SK-N-SH (cell line): ENCODE measurements at regions not wholly inside any gene's neighbourhood (a gene's known extent, or its start where the extent isn't known, plus 50 kb on each side); places are given as distances from the start of the nearest gene placed in this dataset.

ENCODE experiments used
- CTCF ChIA-PET: fragments of 300-600, 350-600 bp; formaldehyde crosslinking; extraction: SDS; loops from one replicate; lab custom pipeline; 2021; lab: Yijun Ruan, JAX
- POLR2A ChIA-PET: fragments of 350-600 bp; sonication (Branson Sonifier 250); formaldehyde crosslinking; extraction: SDS; loops from one replicate; lab custom pipeline; 2020; ENCODE audit warnings: antibody characterized with exemption, inconsistent platforms; lab: Yijun Ruan, JAX
- DNase-seq: peaks from one replicate; pipeline ENCODE4 v3.0.0; 2012
- H2AFZ ChIP-seq: fragments of 200-600 bp; sonication (generic); 2 replicates; pipeline ENCODE4 v1.8.1; 2016; ENCODE audit warnings: antibody characterized with exemption, mild to moderate bottlenecking, low read depth
- H3F3A ChIP-seq: fragments of 200-600 bp; sonication (generic); replicated peaks from 2 replicates; pipeline ENCODE3; 2016; ENCODE audit warnings: antibody characterized with exemption, mild to moderate bottlenecking; ENCODE audit not compliant: insufficient read depth
- H3K27ac ChIP-seq, 2 experiments: fragments of 200-500 bp in 1 of 2; fragments of 200-600 bp in 1 of 2; sonication (Bioruptor generic) in 1 of 2; sonication (generic), shearing (Covaris generic) in 1 of 2; 2 replicates each; pipeline versions ENCODE4 v1.5.1 to v1.6.1; 2014 to 2016; ENCODE audit warnings: low read depth in 2 of 2, inconsistent platforms in 1 of 2, low read length in 1 of 2, mild to moderate bottlenecking in 1 of 2, mixed read lengths in 1 of 2
- H3K27me3 ChIP-seq: fragments of 200-600 bp; sonication (generic), shearing (Covaris generic); 2 replicates; pipeline ENCODE4 v1.6.1; 2016; ENCODE audit warnings: mixed run types; ENCODE audit not compliant: insufficient read depth
- H3K36me3 ChIP-seq, 2 experiments: fragments of 200-500 bp in 1 of 2; fragments of 200-600 bp in 1 of 2; sonication (Bioruptor generic) in 1 of 2; sonication (generic) in 1 of 2; replicated peaks in 1 of 2; 2 replicates each; pipeline versions ENCODE3 to v1.5.1; 2014 to 2016; ENCODE audit warnings: low read length in 1 of 2, mild to moderate bottlenecking in 1 of 2; ENCODE audit not compliant: insufficient read depth in 2 of 2, control insufficient read depth in 1 of 2
- H3K4me1 ChIP-seq, 2 experiments: fragments of 200-500 bp in 1 of 2; fragments of 200-600 bp in 1 of 2; sonication (Bioruptor generic) in 1 of 2; sonication (generic), shearing (Covaris generic) in 1 of 2; 2 replicates each; pipeline versions ENCODE4 v1.5.1 to v1.6.1; 2014 to 2016; ENCODE audit warnings: low read depth in 1 of 2, low read length in 1 of 2, mixed run types in 1 of 2; ENCODE audit not compliant: insufficient read depth in 2 of 2, control insufficient read depth in 1 of 2
- H3K4me2 ChIP-seq: fragments of 200-600 bp; sonication (generic), shearing (Covaris generic); 2 replicates; pipeline ENCODE4 v1.6.1; 2017; ENCODE audit warnings: mixed run types
- H3K4me3 ChIP-seq, 2 experiments: fragments of 200-500 bp in 1 of 2; fragments of 200-600 bp in 1 of 2; sonication (Bioruptor generic) in 1 of 2; sonication (generic), shearing (Covaris generic) in 1 of 2; 2 replicates each; pipeline versions ENCODE4 v1.5.1 to v1.8.1; 2014 to 2016; ENCODE audit warnings: low read depth in 2 of 2, inconsistent platforms in 1 of 2, low read length in 1 of 2, mild to moderate bottlenecking in 1 of 2, mixed read lengths in 1 of 2, moderate library complexity in 1 of 2
- H3K79me2 ChIP-seq: fragments of 200-600 bp; sonication (generic); 2 replicates; pipeline ENCODE4 v1.8.1; 2017; ENCODE audit warnings: mild to moderate bottlenecking; ENCODE audit not compliant: insufficient read depth
- H3K9ac ChIP-seq: fragments of 200-600 bp; sonication (generic); 2 replicates; pipeline ENCODE4 v1.6.1; 2017; ENCODE audit warnings: mixed run types
- H3K9me2 ChIP-seq: fragments of 200-600 bp; sonication (generic); 2 replicates; pipeline ENCODE4 v1.6.1; 2017; ENCODE audit warnings: mixed run types
- H3K9me3 ChIP-seq: fragments of 200-600 bp; sonication (generic); 2 replicates; pipeline ENCODE4 v1.6.1; 2017; ENCODE audit warnings: mixed run types, mild to moderate bottlenecking, moderate library complexity
- H4K20me1 ChIP-seq: fragments of 200-600 bp; sonication (generic); 2 replicates; pipeline ENCODE4 v1.6.1; 2017; ENCODE audit warnings: mild to moderate bottlenecking, mixed run types; ENCODE audit not compliant: insufficient read depth
- EP300 ChIP-seq, 2 experiments: IDR thresholded peaks; 2 replicates each; pipeline versions ENCODE4 v1.4.0 to v1.6.1; 2012; ENCODE audit warnings: borderline replicate concordance in 1 of 2, low read depth in 1 of 2, low read length in 1 of 2
- EZH2phosphoT487 ChIP-seq: fragments of 200-600 bp; sonication (generic); IDR thresholded peaks from 2 replicates; pipeline ENCODE4 v1.6.1; 2017; ENCODE audit warnings: low read depth, mixed run types, mild to moderate bottlenecking, antibody characterized with exemption, moderate library complexity, borderline replicate concordance
- FOXM1 ChIP-seq: IDR thresholded peaks from 2 replicates; pipeline ENCODE4 v1.4.0; 2012; ENCODE audit warnings: low read depth, mild to moderate bottlenecking
- GABPA ChIP-seq: IDR thresholded peaks from 2 replicates; pipeline ENCODE4 v1.4.0; 2012; ENCODE audit warnings: low read depth, mild to moderate bottlenecking
- MXI1 ChIP-seq: IDR thresholded peaks from 2 replicates; pipeline ENCODE4 v1.6.1; 2012; ENCODE audit warnings: mild to moderate bottlenecking, low read depth, low read length, improper control_type of control experiment
- NFIC ChIP-seq: IDR thresholded peaks from 2 replicates; pipeline ENCODE4 v1.4.0; 2012; ENCODE audit warnings: borderline replicate concordance
- NRF1 ChIP-seq: IDR thresholded peaks from 2 replicates; pipeline ENCODE4 v1.6.1; 2012; ENCODE audit warnings: low read depth, mild to moderate bottlenecking, low read length
- POLR2AphosphoS5 ChIP-seq: IDR thresholded peaks from 2 replicates; pipeline ENCODE4 v1.6.1; 2012; ENCODE audit warnings: low read depth, low read length
- SMC3 ChIP-seq: IDR thresholded peaks from 2 replicates; pipeline ENCODE4 v1.6.1; 2012; ENCODE audit warnings: low read depth, low read length, improper control_type of control experiment
- USF1 ChIP-seq: IDR thresholded peaks from 2 replicates; pipeline ENCODE4 v1.4.0; 2012; ENCODE audit warnings: low read depth, borderline replicate concordance
- USF2 ChIP-seq: fragments of 150-350 bp; IDR thresholded peaks from 2 replicates; pipeline ENCODE4 v1.6.1; 2017; ENCODE audit warnings: antibody characterized with exemption, low read length, low read depth, borderline replicate concordance
- ZBTB33 ChIP-seq: IDR thresholded peaks from 2 replicates; pipeline ENCODE4 v1.4.0; 2012; ENCODE audit warnings: low read depth, borderline replicate concordance
- WGBS: methylation state at CpG from one replicate; pipeline ENCODE4 v1.1.6; 2017; ENCODE audit warnings: low lambda C conversion rate; 5-methylcytosine and 5-hydroxymethylcytosine counted together
- TF ChIP-seq, protein P1 (sequence below): IDR thresholded peaks from 2 replicates; pipeline ENCODE4; 2012
- TF ChIP-seq, protein P2 (sequence below): IDR thresholded peaks from 2 replicates; pipeline ENCODE4 v1.6.1; 2012; ENCODE audit warnings: mild to moderate bottlenecking, low read depth, low read length, moderate library complexity
- TF ChIP-seq, protein P3 (sequence below): fragments of 150-350 bp; IDR thresholded peaks from 2 replicates; pipeline ENCODE4 v1.6.1; 2016; ENCODE audit warnings: mild to moderate bottlenecking, low read depth, low read length
- TF ChIP-seq, protein P4 (sequence below): IDR thresholded peaks from 2 replicates; pipeline ENCODE4 v1.4.0; 2012; ENCODE audit warnings: low read depth

DNA sequence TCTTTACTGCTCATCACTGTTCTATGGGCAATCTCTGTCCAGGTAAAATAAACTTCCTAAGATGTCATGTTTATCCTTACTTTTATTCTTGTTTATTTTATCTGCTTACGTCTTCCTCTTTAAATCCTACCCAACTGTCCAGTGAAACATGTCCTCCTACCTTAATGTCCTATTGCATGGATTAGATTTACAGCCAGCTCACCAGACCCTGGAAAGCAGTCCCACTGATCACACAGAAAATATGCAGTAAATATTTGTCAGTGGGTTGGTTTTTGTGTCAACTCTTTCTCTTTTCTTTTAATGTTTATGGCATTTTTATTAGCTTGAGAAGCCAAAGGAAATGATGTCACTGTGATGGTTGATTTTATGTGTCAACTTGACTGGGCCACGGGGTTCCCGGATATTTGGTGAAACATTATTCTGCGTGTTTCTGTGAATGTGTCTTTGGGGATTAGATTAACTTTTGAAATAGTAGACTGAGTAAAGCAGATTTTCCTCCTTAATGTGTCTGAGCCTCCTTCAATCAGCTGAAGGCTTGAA, 258.3 kb downstream of the SRGAP2C start:
- Histone ChIP-seq H3K4me1 (no peaks in the 10 kb centered on the region), H3F3A (no peaks in the 10 kb centered on the region), H3K9me3 (no peaks in the 10 kb centered on the region; the same call in 1 of the 2 replicates), H3K9ac (no peak overlapping the region), H4K20me1 (no peaks in the 10 kb centered on the region), H3K79me2 (no peaks in the 10 kb centered on the region), H3K27ac (no peak overlapping the region), H3K27me3 (no peaks in the 10 kb centered on the region), H3K36me3 (no peaks in the 10 kb centered on the region), H3K9me2 (no peaks in the 10 kb centered on the region), H3K4me2 (no peak overlapping the region), H3K4me3 (no peak overlapping the region), H2AFZ (no peak overlapping the region)
- WGBS: 69% methylated on average over 4 of the region's 4 CpGs
- ChIA-PET CTCF (no interaction called here), POLR2A (no interaction called here)
- no peak for DNase-seq
- TF ChIP-seq, protein P1, sequence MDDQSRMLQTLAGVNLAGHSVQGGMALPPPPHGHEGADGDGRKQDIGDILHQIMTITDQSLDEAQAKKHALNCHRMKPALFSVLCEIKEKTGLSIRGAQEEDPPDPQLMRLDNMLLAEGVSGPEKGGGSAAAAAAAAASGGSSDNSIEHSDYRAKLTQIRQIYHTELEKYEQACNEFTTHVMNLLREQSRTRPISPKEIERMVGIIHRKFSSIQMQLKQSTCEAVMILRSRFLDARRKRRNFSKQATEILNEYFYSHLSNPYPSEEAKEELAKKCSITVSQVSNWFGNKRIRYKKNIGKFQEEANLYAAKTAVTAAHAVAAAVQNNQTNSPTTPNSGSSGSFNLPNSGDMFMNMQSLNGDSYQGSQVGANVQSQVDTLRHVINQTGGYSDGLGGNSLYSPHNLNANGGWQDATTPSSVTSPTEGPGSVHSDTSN: no peak
- TF ChIP-seq USF1 (no peak), NFIC (no peak), FOXM1 (no peak), EP300 (IDR thresholded peaks at IDR 0.05; ENCODE audit: borderline replicate concordance in 1 of 2, low read depth in 1 of 2, low read length in 1 of 2) (no peak), USF2 (no peak), SMC3 (no peak), POLR2AphosphoS5 (no peak), NRF1 (no peak), EZH2phosphoT487 (no peak), ZBTB33 (no peak), GABPA (no peak), MXI1 (no peak)
- TF ChIP-seq, protein P2, sequence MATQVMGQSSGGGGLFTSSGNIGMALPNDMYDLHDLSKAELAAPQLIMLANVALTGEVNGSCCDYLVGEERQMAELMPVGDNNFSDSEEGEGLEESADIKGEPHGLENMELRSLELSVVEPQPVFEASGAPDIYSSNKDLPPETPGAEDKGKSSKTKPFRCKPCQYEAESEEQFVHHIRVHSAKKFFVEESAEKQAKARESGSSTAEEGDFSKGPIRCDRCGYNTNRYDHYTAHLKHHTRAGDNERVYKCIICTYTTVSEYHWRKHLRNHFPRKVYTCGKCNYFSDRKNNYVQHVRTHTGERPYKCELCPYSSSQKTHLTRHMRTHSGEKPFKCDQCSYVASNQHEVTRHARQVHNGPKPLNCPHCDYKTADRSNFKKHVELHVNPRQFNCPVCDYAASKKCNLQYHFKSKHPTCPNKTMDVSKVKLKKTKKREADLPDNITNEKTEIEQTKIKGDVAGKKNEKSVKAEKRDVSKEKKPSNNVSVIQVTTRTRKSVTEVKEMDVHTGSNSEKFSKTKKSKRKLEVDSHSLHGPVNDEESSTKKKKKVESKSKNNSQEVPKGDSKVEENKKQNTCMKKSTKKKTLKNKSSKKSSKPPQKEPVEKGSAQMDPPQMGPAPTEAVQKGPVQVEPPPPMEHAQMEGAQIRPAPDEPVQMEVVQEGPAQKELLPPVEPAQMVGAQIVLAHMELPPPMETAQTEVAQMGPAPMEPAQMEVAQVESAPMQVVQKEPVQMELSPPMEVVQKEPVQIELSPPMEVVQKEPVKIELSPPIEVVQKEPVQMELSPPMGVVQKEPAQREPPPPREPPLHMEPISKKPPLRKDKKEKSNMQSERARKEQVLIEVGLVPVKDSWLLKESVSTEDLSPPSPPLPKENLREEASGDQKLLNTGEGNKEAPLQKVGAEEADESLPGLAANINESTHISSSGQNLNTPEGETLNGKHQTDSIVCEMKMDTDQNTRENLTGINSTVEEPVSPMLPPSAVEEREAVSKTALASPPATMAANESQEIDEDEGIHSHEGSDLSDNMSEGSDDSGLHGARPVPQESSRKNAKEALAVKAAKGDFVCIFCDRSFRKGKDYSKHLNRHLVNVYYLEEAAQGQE: no peak
- TF ChIP-seq, protein P3, sequence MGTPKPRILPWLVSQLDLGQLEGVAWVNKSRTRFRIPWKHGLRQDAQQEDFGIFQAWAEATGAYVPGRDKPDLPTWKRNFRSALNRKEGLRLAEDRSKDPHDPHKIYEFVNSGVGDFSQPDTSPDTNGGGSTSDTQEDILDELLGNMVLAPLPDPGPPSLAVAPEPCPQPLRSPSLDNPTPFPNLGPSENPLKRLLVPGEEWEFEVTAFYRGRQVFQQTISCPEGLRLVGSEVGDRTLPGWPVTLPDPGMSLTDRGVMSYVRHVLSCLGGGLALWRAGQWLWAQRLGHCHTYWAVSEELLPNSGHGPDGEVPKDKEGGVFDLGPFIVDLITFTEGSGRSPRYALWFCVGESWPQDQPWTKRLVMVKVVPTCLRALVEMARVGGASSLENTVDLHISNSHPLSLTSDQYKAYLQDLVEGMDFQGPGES: no peak
- TF ChIP-seq, protein P4, sequence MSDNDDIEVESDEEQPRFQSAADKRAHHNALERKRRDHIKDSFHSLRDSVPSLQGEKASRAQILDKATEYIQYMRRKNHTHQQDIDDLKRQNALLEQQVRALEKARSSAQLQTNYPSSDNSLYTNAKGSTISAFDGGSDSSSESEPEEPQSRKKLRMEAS: no peak
